ENCODE measurements at regions not wholly inside any gene's neighbourhood (a gene's known extent, or its start where the extent isn't known, plus 50 kb on each side); places are given as distances from the start of the nearest gene placed in this dataset.

GRCh38 chr1:193426061-193426460 is 239.6 kb upstream of the B3GALT2 start:
- 78% methylated on average over 2 of the region's 2 CpGs for WGBS
- Histone ChIP-seq H3K9me3 (no peaks in the 10 kb centered on the region), H3K27me3 (no peaks in the 10 kb centered on the region), H3K27ac (no peak overlapping the region), H3K36me3 (no peaks in the 10 kb centered on the region), H3K4me3 (no peak overlapping the region), H3K4me1 (no peaks in the 10 kb centered on the region)
- DNase-seq (ENCODE audit: low spot score in 2 of 2), result no peak
- TF ChIP-seq CTCF (IDR thresholded peaks at IDR 0.05) (no peak), POLR2AphosphoS5 (IDR thresholded peaks at IDR 0.05) (no peak), EP300 (IDR thresholded peaks at IDR 0.05) (no peak), POLR2A (IDR thresholded peaks at IDR 0.05) (no peak)

- Histone ChIP-seq H3K4me3 (no peak overlapping the region), H3K27me3 (no peaks in the 10 kb centered on the region), H3K9me3 (no peaks in the 10 kb centered on the region), H3K36me3 (no peaks in the 10 kb centered on the region), H3K4me1 (peaks cover 12% of the 10 kb centered on the region), H3K27ac (no peak overlapping the region)
- WGBS, result 96% methylated on average over 4 of the region's 4 CpGs
- DNase-seq (ENCODE audit: low spot score in 2 of 2), result no peak
- TF ChIP-seq POLR2AphosphoS5 (IDR thresholded peaks at IDR 0.05) (no peak), POLR2A (IDR thresholded peaks at IDR 0.05) (no peak)
Observed at GRCh38 chr1:193421487-193421886, 235.1 kb upstream of the B3GALT2 start.

GRCh38 chr1:193419295-193419694 is 232.9 kb upstream of the B3GALT2 start:
- Histone ChIP-seq H3K27ac (no peak overlapping the region), H3K9me3 (no peaks in the 10 kb centered on the region), H3K27me3 (no peaks in the 10 kb centered on the region), H3K4me1 (peaks cover 12% of the 10 kb centered on the region), H3K4me3 (no peak overlapping the region), H3K36me3 (no peaks in the 10 kb centered on the region)
- DNase-seq (ENCODE audit: low spot score in 2 of 2), result no peak
- 100% methylated on average over 1 of the region's 1 CpG for WGBS
- TF ChIP-seq EP300 (IDR thresholded peaks at IDR 0.05), result no peak
- no peak for TF ChIP-seq CTCF (IDR thresholded peaks at IDR 0.05)
- no peak for TF ChIP-seq POLR2A (IDR thresholded peaks at IDR 0.05)
- no peak for TF ChIP-seq POLR2AphosphoS5 (IDR thresholded peaks at IDR 0.05)

- TF ChIP-seq POLR2A (IDR thresholded peaks at IDR 0.05), result no peak
- TF ChIP-seq CTCF (IDR thresholded peaks at IDR 0.05), result no peak
- TF ChIP-seq POLR2AphosphoS5 (IDR thresholded peaks at IDR 0.05), result no peak
- TF ChIP-seq EP300 (IDR thresholded peaks at IDR 0.05), result no peak
- no peaks in the 10 kb centered on the region for H3K9me3 ChIP-seq
- peaks cover 12% of the 10 kb centered on the region for H3K4me1 ChIP-seq
- H3K4me3 ChIP-seq, result peak overlapping the region; percentile 33
- H3K27me3 ChIP-seq, result no peaks in the 10 kb centered on the region
- H3K36me3 ChIP-seq, result no peaks in the 10 kb centered on the region
- 61% methylated on average over 3 of the region's 3 CpGs for WGBS
- no peak for DNase-seq (ENCODE audit: low spot score in 2 of 2)
- H3K27ac ChIP-seq, result no peak overlapping the region
Observed at GRCh38 chr1:193418745-193419058, 232.3 kb upstream of the B3GALT2 start.

- peak overlapping the region; percentile 33 for H3K4me3 ChIP-seq
- H3K4me1 ChIP-seq, result peaks cover 12% of the 10 kb centered on the region
- no peaks in the 10 kb centered on the region for H3K36me3 ChIP-seq
- H3K9me3 ChIP-seq, result no peaks in the 10 kb centered on the region
- DNase-seq (ENCODE audit: low spot score in 2 of 2), result no peak
- H3K27me3 ChIP-seq, result no peaks in the 10 kb centered on the region
- H3K27ac ChIP-seq, result no peak overlapping the region
- TF ChIP-seq EP300 (IDR thresholded peaks at IDR 0.05) (no peak), POLR2AphosphoS5 (IDR thresholded peaks at IDR 0.05) (no peak), CTCF (IDR thresholded peaks at IDR 0.05) (no peak), POLR2A (IDR thresholded peaks at IDR 0.05) (no peak)
- 27% methylated on average over 4 of the region's 4 CpGs for WGBS
Observed at GRCh38 chr1:193417945-193418744, 231.7 kb upstream of the B3GALT2 start.
